Fibroblast of lung (primary cell): ENCODE measurements at regions not wholly inside any gene's neighbourhood (a gene's known extent, or its start where the extent isn't known, plus 50 kb on each side); places are given as distances from the start of the nearest gene placed in this dataset.

Source experiments
- DNase-seq, 2 donors: peaks; one replicate each; pipeline versions ENCODE4 v3.0.0 to v3.0.0-alpha.2; 2010; ENCODE audit warnings: low read depth in 2 of 2
- H2AFZ ChIP-seq: 2 replicates; pipeline ENCODE4 v1.5.1; 2012; ENCODE audit warnings: low read length, control low read depth, inconsistent platforms
- H3K27ac ChIP-seq: 2 replicates; pipeline ENCODE4 v1.5.1; 2011; ENCODE audit warnings: low read length, control low read depth; ENCODE audit not compliant: insufficient read depth
- H3K27me3 ChIP-seq: 2 replicates; pipeline ENCODE4 v1.5.1; 2011; ENCODE audit warnings: mild to moderate bottlenecking, low read length; ENCODE audit not compliant: control insufficient read depth, insufficient read depth
- H3K36me3 ChIP-seq: 2 replicates; pipeline ENCODE4 v1.5.1; 2011; ENCODE audit warnings: low read length; ENCODE audit not compliant: control insufficient read depth, insufficient read depth
- H3K4me1 ChIP-seq: 2 replicates; pipeline ENCODE4 v1.5.1; 2011; ENCODE audit warnings: low read length; ENCODE audit not compliant: control insufficient read depth, insufficient read depth; ENCODE audit errors: extremely low read depth
- H3K4me2 ChIP-seq: 2 replicates; pipeline ENCODE4 v1.5.1; 2011; ENCODE audit warnings: low read length, control low read depth; ENCODE audit not compliant: insufficient read depth; ENCODE audit errors: extremely low read depth
- H3K4me3 ChIP-seq, 4 experiments: fragments of 200-600 bp in 1 of 4; sonication (generic) in 1 of 4; replicated peaks in 1 of 4; 2 replicates each; pipeline ENCODE4 v1.5.1; 2011 to 2016; ENCODE audit warnings: low read length in 4 of 4, low read depth in 3 of 4, mild to moderate bottlenecking in 3 of 4, control low read depth in 2 of 4, inconsistent platforms in 1 of 4, mixed read lengths in 1 of 4; ENCODE audit not compliant: insufficient read depth in 1 of 4; ENCODE audit errors: control extremely low read depth in 1 of 4
- H3K79me2 ChIP-seq: 2 replicates; pipeline ENCODE4 v1.5.1; 2012; ENCODE audit warnings: mild to moderate bottlenecking, low read length, inconsistent platforms; ENCODE audit not compliant: control insufficient read depth, insufficient read depth
- H3K9ac ChIP-seq: 2 replicates; pipeline ENCODE4 v1.5.1; 2011; ENCODE audit warnings: mild to moderate bottlenecking, low read length, control low read depth; ENCODE audit not compliant: insufficient read depth
- H3K9me3 ChIP-seq: 2 replicates; pipeline ENCODE4 v1.5.1; 2012; ENCODE audit warnings: low read depth, low read length; ENCODE audit not compliant: control insufficient read depth, insufficient read depth
- H4K20me1 ChIP-seq: 2 replicates; pipeline ENCODE4 v1.5.1; 2011; ENCODE audit warnings: low read length; ENCODE audit not compliant: control insufficient read depth, insufficient read depth; ENCODE audit errors: extremely low read depth
- CTCF ChIP-seq, 2 donors: IDR thresholded peaks in 1 of 2; conservative IDR thresholded peaks in 1 of 2; 1 replicate in 1 of 2; 2 replicates in 1 of 2; pipeline ENCODE4 v1.5.1; 2011 to 2012; ENCODE audit warnings: low read length in 2 of 2, control low read depth in 1 of 2, inconsistent platforms in 1 of 2, low read depth in 1 of 2, mild to moderate bottlenecking in 1 of 2
- EZH2 ChIP-seq: IDR thresholded peaks from 2 replicates; pipeline ENCODE4 v1.5.1; 2012; ENCODE audit warnings: low read length, control low read depth, mild to moderate bottlenecking; ENCODE audit errors: missing control alignments

- Histone ChIP-seq H3K9ac (no peak overlapping the region), H3K36me3 (no peaks in the 10 kb centered on the region), H3K79me2 (no peaks in the 10 kb centered on the region), H2AFZ (no peak overlapping the region), H3K4me3 (no peak overlapping the region), H3K4me1 (no peaks in the 10 kb centered on the region), H3K4me2 (no peak overlapping the region), H3K27me3 (no peaks in the 10 kb centered on the region), H4K20me1 (no peaks in the 10 kb centered on the region), H3K9me3 (no peaks in the 10 kb centered on the region), H3K27ac (no peak overlapping the region)
- no peak for DNase-seq
- TF ChIP-seq CTCF (conservative IDR thresholded peaks at IDR 0.05 in 1 of 2, IDR thresholded peaks at IDR 0.05 in 1 of 2; ENCODE audit: low read depth in 1 of 2, low read length in 2 of 2): no peak
- no peak for TF ChIP-seq EZH2
These were observed 384.2 kb upstream of the DUSP10 start for GRCh38 chr1:222126052-222126451.

DNA sequence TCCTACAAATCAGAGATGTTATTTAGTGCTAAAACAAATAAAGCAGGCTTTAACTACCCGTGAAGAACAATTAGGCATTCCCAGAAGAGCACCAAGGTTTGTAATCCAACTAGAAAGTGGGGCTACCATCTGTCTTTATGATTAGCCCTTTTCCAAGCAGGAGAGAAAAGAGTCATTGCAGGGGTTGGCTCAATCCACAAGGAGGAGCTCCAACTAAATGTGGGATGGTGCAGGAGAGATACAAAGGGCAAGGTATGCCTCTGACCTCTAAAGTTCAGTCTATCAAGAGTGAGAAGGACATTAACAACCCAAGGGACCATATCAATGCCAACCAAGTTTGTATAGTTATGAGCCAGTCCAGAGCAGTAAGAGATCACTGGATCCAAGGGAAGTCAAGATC, 382.7 kb upstream of the DUSP10 start:
- no peak overlapping the region for H3K27ac ChIP-seq
- no peak for DNase-seq
- H3K79me2 ChIP-seq: no peaks in the 10 kb centered on the region
- H3K4me2 ChIP-seq: no peak overlapping the region
- H2AFZ ChIP-seq: no peak overlapping the region
- no peaks in the 10 kb centered on the region for H3K36me3 ChIP-seq
- H3K4me3 ChIP-seq: no peak overlapping the region
- no peak overlapping the region for H3K9ac ChIP-seq
- no peaks in the 10 kb centered on the region for H3K9me3 ChIP-seq
- H4K20me1 ChIP-seq: no peaks in the 10 kb centered on the region
- H3K4me1 ChIP-seq: no peaks in the 10 kb centered on the region
- TF ChIP-seq CTCF (conservative IDR thresholded peaks at IDR 0.05 in 1 of 2, IDR thresholded peaks at IDR 0.05 in 1 of 2; ENCODE audit: low read depth in 1 of 2, low read length in 2 of 2) (peak; percentile 11 to 28), EZH2 (no peak)
- no peaks in the 10 kb centered on the region for H3K27me3 ChIP-seq

GRCh38 chr1:222123111-222123510, 381.2 kb upstream of the DUSP10 start:
- H4K20me1 ChIP-seq: no peaks in the 10 kb centered on the region
- DNase-seq: no peak
- no peak overlapping the region for H3K9ac ChIP-seq
- TF ChIP-seq CTCF (conservative IDR thresholded peaks at IDR 0.05 in 1 of 2, IDR thresholded peaks at IDR 0.05 in 1 of 2; ENCODE audit: low read depth in 1 of 2, low read length in 2 of 2): no peak
- TF ChIP-seq EZH2: no peak
- no peaks in the 10 kb centered on the region for H3K36me3 ChIP-seq
- no peak overlapping the region for H3K27ac ChIP-seq
- H3K9me3 ChIP-seq: no peaks in the 10 kb centered on the region
- H3K4me3 ChIP-seq: no peak overlapping the region
- no peaks in the 10 kb centered on the region for H3K79me2 ChIP-seq
- no peak overlapping the region for H2AFZ ChIP-seq
- no peak overlapping the region for H3K4me2 ChIP-seq
- no peaks in the 10 kb centered on the region for H3K4me1 ChIP-seq
- no peaks in the 10 kb centered on the region for H3K27me3 ChIP-seq
